SK-N-SH (cell line): ENCODE measurements at regions not wholly inside any gene's neighbourhood (a gene's known extent, or its start where the extent isn't known, plus 50 kb on each side); places are given as distances from the start of the nearest gene placed in this dataset.

Source experiments
- CTCF ChIP-seq: fragments of 200-600 bp; sonication (generic); IDR thresholded peaks from 2 replicates; pipeline ENCODE4 v1.6.1; 2017; ENCODE audit warnings: antibody characterized with exemption, mild to moderate bottlenecking, moderate library complexity
- EP300 ChIP-seq, 2 experiments: IDR thresholded peaks; 2 replicates each; pipeline versions ENCODE4 v1.4.0 to v1.6.1; 2012; ENCODE audit warnings: borderline replicate concordance in 1 of 2, low read depth in 1 of 2, low read length in 1 of 2
- EZH2phosphoT487 ChIP-seq: fragments of 200-600 bp; sonication (generic); IDR thresholded peaks from 2 replicates; pipeline ENCODE4 v1.6.1; 2017; ENCODE audit warnings: low read depth, mixed run types, mild to moderate bottlenecking, antibody characterized with exemption, moderate library complexity, borderline replicate concordance
- FOSL2 ChIP-seq: IDR thresholded peaks from 2 replicates; pipeline ENCODE4 v1.4.0; 2012; ENCODE audit warnings: low read depth, mild to moderate bottlenecking, moderate library complexity, borderline replicate concordance
- TF ChIP-seq, protein P1 (sequence below): IDR thresholded peaks from 2 replicates; pipeline ENCODE4 v1.6.1; 2012; ENCODE audit warnings: mild to moderate bottlenecking, low read depth, low read length, moderate library complexity

DNA sequence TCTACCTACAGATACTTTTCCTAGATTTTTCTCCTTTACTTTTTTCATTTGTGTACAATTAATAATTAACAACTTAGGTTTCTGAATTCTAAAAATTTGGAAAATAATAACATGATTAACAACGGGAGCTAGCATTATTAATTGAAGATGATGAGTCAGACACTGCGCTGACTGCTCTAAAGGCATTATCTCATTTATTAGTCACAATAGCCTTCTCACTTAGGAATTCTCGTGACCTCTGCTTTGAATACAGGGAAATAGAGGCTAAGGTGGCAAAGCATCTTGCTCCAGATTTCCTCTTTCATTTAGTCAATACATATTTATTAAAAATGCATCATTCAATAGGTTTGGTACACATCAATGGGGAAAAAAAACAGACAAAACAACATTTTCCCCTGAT, 441.3 kb downstream of the PCDH18 start:
- TF ChIP-seq EZH2phosphoT487 (no peak), EP300 (IDR thresholded peaks at IDR 0.05; ENCODE audit: borderline replicate concordance in 1 of 2, low read depth in 1 of 2, low read length in 1 of 2) (no peak), CTCF (no peak), FOSL2 (no peak)
- TF ChIP-seq, protein P1, sequence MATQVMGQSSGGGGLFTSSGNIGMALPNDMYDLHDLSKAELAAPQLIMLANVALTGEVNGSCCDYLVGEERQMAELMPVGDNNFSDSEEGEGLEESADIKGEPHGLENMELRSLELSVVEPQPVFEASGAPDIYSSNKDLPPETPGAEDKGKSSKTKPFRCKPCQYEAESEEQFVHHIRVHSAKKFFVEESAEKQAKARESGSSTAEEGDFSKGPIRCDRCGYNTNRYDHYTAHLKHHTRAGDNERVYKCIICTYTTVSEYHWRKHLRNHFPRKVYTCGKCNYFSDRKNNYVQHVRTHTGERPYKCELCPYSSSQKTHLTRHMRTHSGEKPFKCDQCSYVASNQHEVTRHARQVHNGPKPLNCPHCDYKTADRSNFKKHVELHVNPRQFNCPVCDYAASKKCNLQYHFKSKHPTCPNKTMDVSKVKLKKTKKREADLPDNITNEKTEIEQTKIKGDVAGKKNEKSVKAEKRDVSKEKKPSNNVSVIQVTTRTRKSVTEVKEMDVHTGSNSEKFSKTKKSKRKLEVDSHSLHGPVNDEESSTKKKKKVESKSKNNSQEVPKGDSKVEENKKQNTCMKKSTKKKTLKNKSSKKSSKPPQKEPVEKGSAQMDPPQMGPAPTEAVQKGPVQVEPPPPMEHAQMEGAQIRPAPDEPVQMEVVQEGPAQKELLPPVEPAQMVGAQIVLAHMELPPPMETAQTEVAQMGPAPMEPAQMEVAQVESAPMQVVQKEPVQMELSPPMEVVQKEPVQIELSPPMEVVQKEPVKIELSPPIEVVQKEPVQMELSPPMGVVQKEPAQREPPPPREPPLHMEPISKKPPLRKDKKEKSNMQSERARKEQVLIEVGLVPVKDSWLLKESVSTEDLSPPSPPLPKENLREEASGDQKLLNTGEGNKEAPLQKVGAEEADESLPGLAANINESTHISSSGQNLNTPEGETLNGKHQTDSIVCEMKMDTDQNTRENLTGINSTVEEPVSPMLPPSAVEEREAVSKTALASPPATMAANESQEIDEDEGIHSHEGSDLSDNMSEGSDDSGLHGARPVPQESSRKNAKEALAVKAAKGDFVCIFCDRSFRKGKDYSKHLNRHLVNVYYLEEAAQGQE: no peak
